ENCODE measurements at regions not wholly inside any gene's neighbourhood (a gene's known extent, or its start where the extent isn't known, plus 50 kb on each side); places are given as distances from the start of the nearest gene placed in this dataset.
A peak's percentile ranks its signal among the peaks of the same experiment; 100 is the strongest.

GRCh38 chr15:89395996-89396395 is 61.4 kb upstream of the POLG start:
- Histone ChIP-seq H3K27ac (peak overlapping the region; percentile 90), H3K4me3 (no peak overlapping the region), H3K36me3 (ENCODE audit: insufficient read depth, low read length) (peaks cover 54% of the 10 kb centered on the region), H3K9me3 (ENCODE audit: low read depth, low read length) (no peaks in the 10 kb centered on the region), H3K9ac (ENCODE audit: insufficient read length) (peak overlapping the region; percentile 11)
- DNase-seq (ENCODE audit: low read depth, low spot score) = no peak
- TF ChIP-seq POLR2AphosphoS5 (IDR thresholded peaks at IDR 0.05; ENCODE audit: borderline replicate concordance, low read depth, low read length) (no peak), FOXP2 (optimal IDR thresholded peaks at IDR 0.05; ENCODE audit: control extremely low read depth, extremely low read length, insufficient read depth) (no peak), EZH2 (IDR thresholded peaks at IDR 0.05) (no peak)

- no peak for DNase-seq (ENCODE audit: low read depth, low spot score)
- H3K4me3 ChIP-seq = no peak overlapping the region
- peak overlapping the region; percentile 90 for H3K27ac ChIP-seq
- TF ChIP-seq EZH2 (IDR thresholded peaks at IDR 0.05) (no peak), POLR2AphosphoS5 (IDR thresholded peaks at IDR 0.05; ENCODE audit: borderline replicate concordance, low read depth, low read length) (no peak), FOXP2 (optimal IDR thresholded peaks at IDR 0.05; ENCODE audit: control extremely low read depth, extremely low read length, insufficient read depth) (no peak)
- H3K9me3 ChIP-seq (ENCODE audit: low read depth, low read length) = no peaks in the 10 kb centered on the region
- peaks cover 59% of the 10 kb centered on the region for H3K36me3 ChIP-seq (ENCODE audit: insufficient read depth, low read length)
- H3K9ac ChIP-seq (ENCODE audit: insufficient read length) = no peak overlapping the region
Measured at GRCh38 chr15:89395461-89395871, 60.8 kb upstream of the POLG start.

GRCh38 chr15:89395031-89395430 is 60.4 kb upstream of the POLG start:
- H3K36me3 ChIP-seq (ENCODE audit: insufficient read depth, low read length) = peaks cover 63% of the 10 kb centered on the region
- H3K4me3 ChIP-seq = no peak overlapping the region
- DNase-seq (ENCODE audit: low read depth, low spot score) = no peak
- H3K9me3 ChIP-seq (ENCODE audit: low read depth, low read length) = no peaks in the 10 kb centered on the region
- no peak overlapping the region for H3K9ac ChIP-seq (ENCODE audit: insufficient read length)
- TF ChIP-seq EZH2 (IDR thresholded peaks at IDR 0.05) = no peak
- no peak for TF ChIP-seq FOXP2 (optimal IDR thresholded peaks at IDR 0.05; ENCODE audit: control extremely low read depth, extremely low read length, insufficient read depth)
- TF ChIP-seq POLR2AphosphoS5 (IDR thresholded peaks at IDR 0.05; ENCODE audit: borderline replicate concordance, low read depth, low read length) = no peak
- peak overlapping the region; percentile 90 for H3K27ac ChIP-seq

DNA sequence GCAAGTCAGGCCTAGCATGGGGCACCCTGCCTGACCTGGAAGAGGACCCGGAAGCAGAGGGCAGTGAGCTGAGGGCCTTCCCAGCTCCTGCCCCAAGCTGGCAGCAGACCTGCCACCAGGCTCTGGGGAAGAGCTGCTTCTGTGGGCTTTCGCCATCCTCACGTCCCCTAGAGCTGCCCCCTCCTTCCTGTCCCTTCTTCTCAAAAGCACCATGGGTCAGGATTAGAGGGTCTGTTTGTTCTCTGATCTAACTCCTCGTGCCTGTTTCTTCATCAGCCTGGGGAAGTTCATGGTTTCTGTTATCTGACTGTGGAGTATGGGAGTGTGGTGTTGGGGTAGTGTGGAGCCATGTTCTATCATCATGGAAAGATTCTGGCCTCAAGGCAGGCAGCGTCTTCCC is 58.4 kb upstream of the POLG start:
- Histone ChIP-seq H3K36me3 (ENCODE audit: insufficient read depth, low read length) (peaks cover 83% of the 10 kb centered on the region), H3K4me3 (no peak overlapping the region), H3K9ac (ENCODE audit: insufficient read length) (no peak overlapping the region), H3K9me3 (ENCODE audit: low read depth, low read length) (no peaks in the 10 kb centered on the region), H3K27ac (peak overlapping the region; percentile 46; the same call in 1 of the 2 replicates)
- no peak for TF ChIP-seq FOXP2 (optimal IDR thresholded peaks at IDR 0.05; ENCODE audit: control extremely low read depth, extremely low read length, insufficient read depth)
- no peak for TF ChIP-seq POLR2AphosphoS5 (IDR thresholded peaks at IDR 0.05; ENCODE audit: borderline replicate concordance, low read depth, low read length)
- TF ChIP-seq EZH2 (IDR thresholded peaks at IDR 0.05) = no peak
- DNase-seq (ENCODE audit: low read depth, low spot score) = no peak

DNA sequence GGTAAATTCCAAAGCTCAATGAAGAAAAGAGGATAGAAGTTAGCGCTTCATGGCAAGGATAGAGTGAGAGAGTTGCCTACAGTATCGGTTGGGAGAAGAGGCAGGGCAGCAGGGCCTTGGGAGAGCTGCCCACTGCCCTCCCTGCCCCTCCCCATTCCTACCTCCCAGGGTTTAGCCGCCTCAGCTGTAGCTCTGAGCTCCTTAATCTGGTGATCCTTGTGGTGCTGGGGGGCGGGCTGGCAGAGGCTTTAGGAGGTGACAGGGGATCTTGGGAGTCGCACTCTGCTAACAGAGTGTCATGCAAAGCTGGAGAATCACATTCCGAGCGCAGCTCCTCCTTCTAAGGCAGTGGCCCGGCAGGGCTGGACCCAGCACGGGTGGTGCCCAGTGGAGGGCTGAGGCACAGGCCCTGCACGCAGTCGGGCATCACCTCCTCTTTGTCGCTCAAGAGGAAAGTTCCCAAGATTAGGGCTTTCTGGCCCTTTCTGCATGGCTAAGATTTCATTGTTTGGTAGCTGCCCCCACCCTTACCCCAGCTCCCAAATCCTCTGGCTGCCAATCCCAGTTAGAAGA is 57.1 kb upstream of the POLG start:
- no peak for DNase-seq (ENCODE audit: low read depth, low spot score)
- peak overlapping the region; percentile 31; the same call in 1 of the 2 replicates for H3K27ac ChIP-seq
- H3K9me3 ChIP-seq (ENCODE audit: low read depth, low read length) = no peaks in the 10 kb centered on the region
- H3K4me3 ChIP-seq = no peak overlapping the region
- TF ChIP-seq FOXP2 (optimal IDR thresholded peaks at IDR 0.05; ENCODE audit: control extremely low read depth, extremely low read length, insufficient read depth) = no peak
- no peak for TF ChIP-seq EZH2 (IDR thresholded peaks at IDR 0.05)
- TF ChIP-seq POLR2AphosphoS5 (IDR thresholded peaks at IDR 0.05; ENCODE audit: borderline replicate concordance, low read depth, low read length) = no peak
- H3K9ac ChIP-seq (ENCODE audit: insufficient read length) = no peak overlapping the region
- H3K36me3 ChIP-seq (ENCODE audit: insufficient read depth, low read length) = peaks cover 96% of the 10 kb centered on the region

DNA sequence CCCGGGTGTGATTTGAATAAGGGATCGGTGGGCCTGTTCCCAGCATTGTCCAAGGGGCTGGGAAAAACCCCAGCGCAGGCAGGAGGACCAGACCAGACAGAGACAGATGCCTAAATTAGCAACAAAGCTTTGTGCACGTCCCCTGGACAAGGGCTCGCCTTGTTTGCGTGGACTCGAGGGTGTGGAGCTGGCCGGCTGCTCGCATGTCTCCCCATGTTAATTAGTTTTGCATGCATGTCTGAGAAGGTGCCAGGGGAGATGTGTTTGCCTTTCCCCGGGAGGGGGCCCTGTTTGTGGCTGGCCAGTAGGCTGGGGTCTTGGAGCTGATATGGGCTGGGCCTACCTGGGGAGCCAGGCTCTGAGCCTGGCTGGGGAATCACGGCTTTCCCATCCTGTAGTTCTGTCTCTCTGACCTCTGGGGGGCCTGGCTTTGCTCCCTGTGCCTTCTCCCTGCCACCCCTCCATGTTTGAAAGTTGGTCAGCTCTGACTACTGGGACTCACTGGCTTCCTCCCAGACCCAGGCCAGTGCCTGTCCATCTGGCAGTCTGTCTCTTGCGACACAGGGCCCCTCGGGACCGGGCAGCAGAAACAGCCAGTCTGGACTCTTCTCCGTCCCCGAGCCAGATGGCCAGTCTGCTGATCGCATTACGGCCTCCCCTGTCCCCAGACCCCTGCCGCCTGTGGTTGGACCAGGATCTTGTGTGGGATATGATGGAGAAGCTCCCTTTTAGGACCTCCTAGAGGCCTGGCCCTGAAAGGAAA is 55.4 kb upstream of the POLG start:
- no peak for TF ChIP-seq EZH2 (IDR thresholded peaks at IDR 0.05)
- TF ChIP-seq POLR2AphosphoS5 (IDR thresholded peaks at IDR 0.05; ENCODE audit: borderline replicate concordance, low read depth, low read length) = no peak
- no peak for TF ChIP-seq FOXP2 (optimal IDR thresholded peaks at IDR 0.05; ENCODE audit: control extremely low read depth, extremely low read length, insufficient read depth)
- no peak for DNase-seq (ENCODE audit: low read depth, low spot score)

GRCh38 chr15:89387140-89387903 is 52.7 kb upstream of the POLG start:
- Histone ChIP-seq H3K9ac (ENCODE audit: insufficient read length) (no peak overlapping the region), H3K4me3 (no peak overlapping the region), H3K27ac (no peak overlapping the region), H3K9me3 (ENCODE audit: low read depth, low read length) (no peaks in the 10 kb centered on the region), H3K36me3 (ENCODE audit: insufficient read depth, low read length) (peaks cover 93% of the 10 kb centered on the region)
- DNase-seq (ENCODE audit: low read depth, low spot score) = no peak
- TF ChIP-seq FOXP2 (optimal IDR thresholded peaks at IDR 0.05; ENCODE audit: control extremely low read depth, extremely low read length, insufficient read depth) (no peak), EZH2 (IDR thresholded peaks at IDR 0.05) (no peak), POLR2AphosphoS5 (IDR thresholded peaks at IDR 0.05; ENCODE audit: borderline replicate concordance, low read depth, low read length) (no peak)

More for the DNA sequence above, 55.4 kb upstream of the POLG start:
- H3K27ac ChIP-seq = no peak overlapping the region
- no peak overlapping the region for H3K4me3 ChIP-seq
- H3K9ac ChIP-seq (ENCODE audit: insufficient read length) = no peak overlapping the region
- H3K36me3 ChIP-seq (ENCODE audit: insufficient read depth, low read length) = peaks cover 97% of the 10 kb centered on the region
- H3K9me3 ChIP-seq (ENCODE audit: low read depth, low read length) = no peaks in the 10 kb centered on the region

Measured in SK-N-MC (cell line).